Right lobe of liver (tissue), 4 donors: ENCODE measurements at regions not wholly inside any gene's neighbourhood (a gene's known extent, or its start where the extent isn't known, plus 50 kb on each side); places are given as distances from the start of the nearest gene placed in this dataset.

Experiments
- POLR2A ChIP-seq: fragments of 450-650 bp; IDR thresholded peaks from one replicate; pipeline ENCODE4 v1.6.1; 2017; ENCODE audit warnings: antibody characterized with exemption, mild to moderate bottlenecking
- TF ChIP-seq, protein P1 (sequence below), 4 donors: fragments of 200-600 bp in 3 of 4; fragments of 450-650 bp in 1 of 4; IDR thresholded peaks; one replicate each; pipeline versions ENCODE4 v1.5.1 to v1.8.0; 2016 to 2022; ENCODE audit warnings: antibody characterized with exemption in 4 of 4, mild to moderate bottlenecking in 2 of 4
- donor health status: DM: no; HTN: no; CAD: no.
- donor health status: DM: no; HTN: no; CAD: no.
- donor health status: DM: no; HTN: yes; CAD: no.

DNA sequence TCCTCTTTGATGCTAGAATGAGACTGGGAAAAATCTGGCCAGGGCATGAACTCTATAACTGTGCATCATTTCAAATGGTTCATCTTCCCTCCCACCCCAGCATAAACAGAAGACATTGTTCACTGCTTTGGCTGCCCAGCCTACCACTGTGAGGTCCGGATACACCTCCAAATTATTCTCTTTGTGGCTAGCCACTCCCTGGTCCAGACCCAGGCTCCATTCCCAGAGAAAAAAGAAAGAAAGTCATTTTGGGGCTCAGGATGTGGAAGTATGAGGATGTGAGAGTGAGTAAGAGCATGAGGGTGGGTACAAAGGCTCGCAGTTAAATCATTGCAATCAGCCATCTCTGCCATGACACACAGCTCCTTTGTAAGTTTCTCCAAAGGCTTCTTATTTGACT is 559.2 kb downstream of the PSAT1 start:
- TF ChIP-seq, protein P1, sequence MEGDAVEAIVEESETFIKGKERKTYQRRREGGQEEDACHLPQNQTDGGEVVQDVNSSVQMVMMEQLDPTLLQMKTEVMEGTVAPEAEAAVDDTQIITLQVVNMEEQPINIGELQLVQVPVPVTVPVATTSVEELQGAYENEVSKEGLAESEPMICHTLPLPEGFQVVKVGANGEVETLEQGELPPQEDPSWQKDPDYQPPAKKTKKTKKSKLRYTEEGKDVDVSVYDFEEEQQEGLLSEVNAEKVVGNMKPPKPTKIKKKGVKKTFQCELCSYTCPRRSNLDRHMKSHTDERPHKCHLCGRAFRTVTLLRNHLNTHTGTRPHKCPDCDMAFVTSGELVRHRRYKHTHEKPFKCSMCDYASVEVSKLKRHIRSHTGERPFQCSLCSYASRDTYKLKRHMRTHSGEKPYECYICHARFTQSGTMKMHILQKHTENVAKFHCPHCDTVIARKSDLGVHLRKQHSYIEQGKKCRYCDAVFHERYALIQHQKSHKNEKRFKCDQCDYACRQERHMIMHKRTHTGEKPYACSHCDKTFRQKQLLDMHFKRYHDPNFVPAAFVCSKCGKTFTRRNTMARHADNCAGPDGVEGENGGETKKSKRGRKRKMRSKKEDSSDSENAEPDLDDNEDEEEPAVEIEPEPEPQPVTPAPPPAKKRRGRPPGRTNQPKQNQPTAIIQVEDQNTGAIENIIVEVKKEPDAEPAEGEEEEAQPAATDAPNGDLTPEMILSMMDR (IDR thresholded peaks at IDR 0.05): no peak
- no peak for TF ChIP-seq POLR2A
